ENCODE measurements at regions not wholly inside any gene's neighbourhood (a gene's known extent, or its start where the extent isn't known, plus 50 kb on each side); places are given as distances from the start of the nearest gene placed in this dataset.

DNA sequence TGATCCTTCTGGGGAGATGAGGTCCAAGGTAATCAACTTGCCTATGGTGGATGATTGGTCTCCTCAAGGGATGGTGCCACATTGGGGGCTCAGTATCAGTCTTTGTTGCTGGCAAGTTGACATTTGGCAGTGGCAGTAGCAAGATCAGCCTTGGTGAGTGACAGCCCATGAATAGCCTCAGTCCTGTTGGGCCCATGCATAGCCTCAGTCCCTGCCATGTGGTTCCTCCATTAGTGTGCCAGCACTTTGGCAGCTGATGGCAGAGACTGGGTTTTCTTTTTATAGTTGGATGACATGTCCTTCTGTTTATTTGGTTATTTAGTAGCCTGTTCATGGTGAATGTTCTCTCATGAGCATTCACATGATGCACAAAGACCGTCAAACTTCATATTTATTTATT lies 179.6 kb downstream of the CBLN1 start:
- H3K79me2 ChIP-seq (ENCODE audit: insufficient read depth, low read length) = no peaks in the 10 kb centered on the region
- H3K27me3 ChIP-seq (ENCODE audit: insufficient read depth, low read length) = no peaks in the 10 kb centered on the region

DNA sequence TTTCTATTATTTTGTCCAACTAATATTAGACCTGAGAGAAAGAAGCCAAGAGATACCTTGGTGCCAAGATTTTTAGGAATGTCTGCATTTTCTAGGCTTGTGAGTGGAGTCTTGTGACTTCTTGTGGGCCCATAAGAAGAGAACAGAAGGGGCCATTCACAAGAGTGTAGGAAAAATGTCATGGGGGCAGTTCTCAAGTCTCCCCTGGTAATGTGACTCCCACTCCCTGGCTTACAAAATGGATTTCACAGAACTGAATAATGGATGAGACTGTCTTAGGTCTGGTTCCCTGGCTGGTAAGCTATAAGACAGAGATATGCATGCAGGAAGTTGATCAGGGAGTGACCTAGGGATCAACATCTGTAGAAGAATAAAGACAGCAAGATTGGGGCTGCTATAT lies 181.3 kb downstream of the CBLN1 start:
- no peaks in the 10 kb centered on the region for H3K79me2 ChIP-seq (ENCODE audit: insufficient read depth, low read length)
- no peaks in the 10 kb centered on the region for H3K36me3 ChIP-seq (ENCODE audit: insufficient read depth, low read length)
- no peak overlapping the region for H3K4me3 ChIP-seq (ENCODE audit: insufficient read depth, low read length)
- no peaks in the 10 kb centered on the region for H3K4me1 ChIP-seq (ENCODE audit: insufficient read depth, low read length)
- no peak overlapping the region for H3K27ac ChIP-seq (ENCODE audit: low read depth, low read length)
- no peak overlapping the region for H3K4me2 ChIP-seq (ENCODE audit: insufficient read depth, low read length)
- H4K20me1 ChIP-seq (ENCODE audit: insufficient read depth, low read length) = no peaks in the 10 kb centered on the region
- TF ChIP-seq, protein P1, sequence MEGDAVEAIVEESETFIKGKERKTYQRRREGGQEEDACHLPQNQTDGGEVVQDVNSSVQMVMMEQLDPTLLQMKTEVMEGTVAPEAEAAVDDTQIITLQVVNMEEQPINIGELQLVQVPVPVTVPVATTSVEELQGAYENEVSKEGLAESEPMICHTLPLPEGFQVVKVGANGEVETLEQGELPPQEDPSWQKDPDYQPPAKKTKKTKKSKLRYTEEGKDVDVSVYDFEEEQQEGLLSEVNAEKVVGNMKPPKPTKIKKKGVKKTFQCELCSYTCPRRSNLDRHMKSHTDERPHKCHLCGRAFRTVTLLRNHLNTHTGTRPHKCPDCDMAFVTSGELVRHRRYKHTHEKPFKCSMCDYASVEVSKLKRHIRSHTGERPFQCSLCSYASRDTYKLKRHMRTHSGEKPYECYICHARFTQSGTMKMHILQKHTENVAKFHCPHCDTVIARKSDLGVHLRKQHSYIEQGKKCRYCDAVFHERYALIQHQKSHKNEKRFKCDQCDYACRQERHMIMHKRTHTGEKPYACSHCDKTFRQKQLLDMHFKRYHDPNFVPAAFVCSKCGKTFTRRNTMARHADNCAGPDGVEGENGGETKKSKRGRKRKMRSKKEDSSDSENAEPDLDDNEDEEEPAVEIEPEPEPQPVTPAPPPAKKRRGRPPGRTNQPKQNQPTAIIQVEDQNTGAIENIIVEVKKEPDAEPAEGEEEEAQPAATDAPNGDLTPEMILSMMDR (IDR thresholded peaks at IDR 0.05; ENCODE audit: extremely low read depth, low read depth, low read length) = no peak
- DNase-seq (ENCODE audit: insufficient read length, low spot score, missing footprints) = no peak
- H2AFZ ChIP-seq (ENCODE audit: low read length) = no peak overlapping the region
- H3K27me3 ChIP-seq (ENCODE audit: insufficient read depth, low read length) = no peaks in the 10 kb centered on the region
- no peaks in the 10 kb centered on the region for H3K9me3 ChIP-seq (ENCODE audit: low read depth, low read length)

More for the DNA sequence above, 179.6 kb downstream of the CBLN1 start:
- Histone ChIP-seq H3K4me1 (ENCODE audit: insufficient read depth, low read length) (no peaks in the 10 kb centered on the region), H3K9me3 (ENCODE audit: low read depth, low read length) (no peaks in the 10 kb centered on the region), H3K36me3 (ENCODE audit: insufficient read depth, low read length) (no peaks in the 10 kb centered on the region), H3K4me3 (ENCODE audit: insufficient read depth, low read length) (no peak overlapping the region), H4K20me1 (ENCODE audit: insufficient read depth, low read length) (no peaks in the 10 kb centered on the region), H3K27ac (ENCODE audit: low read depth, low read length) (no peak overlapping the region), H2AFZ (ENCODE audit: low read length) (no peak overlapping the region), H3K4me2 (ENCODE audit: insufficient read depth, low read length) (no peak overlapping the region)
- DNase-seq (ENCODE audit: insufficient read length, low spot score, missing footprints) = no peak
- TF ChIP-seq, protein P1 (IDR thresholded peaks at IDR 0.05; ENCODE audit: extremely low read depth, low read depth, low read length) = no peak

DNA sequence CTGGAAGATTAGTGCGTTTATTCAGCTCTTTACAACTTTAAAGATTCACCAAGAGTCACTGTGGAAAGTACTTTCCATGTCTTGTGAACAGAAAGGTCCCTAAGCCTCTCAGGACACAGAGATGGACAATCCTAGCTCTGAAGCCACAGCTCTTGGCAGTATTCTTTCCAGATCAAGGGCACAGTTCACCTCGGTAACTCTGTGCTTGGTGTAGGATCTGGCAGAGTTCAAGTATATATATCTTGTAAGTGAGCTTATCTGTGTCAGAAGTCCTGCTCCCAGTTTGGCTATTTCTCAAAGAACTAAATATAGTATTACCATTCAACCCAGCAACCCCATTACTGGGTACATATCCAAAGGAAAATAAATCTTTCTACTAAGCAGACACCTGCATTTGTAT lies 183.7 kb downstream of the CBLN1 start:
- no peak overlapping the region for H3K4me2 ChIP-seq (ENCODE audit: insufficient read depth, low read length)
- no peaks in the 10 kb centered on the region for H3K4me1 ChIP-seq (ENCODE audit: insufficient read depth, low read length)
- TF ChIP-seq, protein P1 (IDR thresholded peaks at IDR 0.05; ENCODE audit: extremely low read depth, low read depth, low read length) = no peak
- H3K9me3 ChIP-seq (ENCODE audit: low read depth, low read length) = peaks cover 2% of the 10 kb centered on the region
- no peaks in the 10 kb centered on the region for H3K36me3 ChIP-seq (ENCODE audit: insufficient read depth, low read length)
- no peak for DNase-seq (ENCODE audit: insufficient read length, low spot score, missing footprints)
- no peak overlapping the region for H3K4me3 ChIP-seq (ENCODE audit: insufficient read depth, low read length)
- H2AFZ ChIP-seq (ENCODE audit: low read length) = no peak overlapping the region
- H3K27me3 ChIP-seq (ENCODE audit: insufficient read depth, low read length) = no peaks in the 10 kb centered on the region
- no peak overlapping the region for H3K27ac ChIP-seq (ENCODE audit: low read depth, low read length)
- no peaks in the 10 kb centered on the region for H4K20me1 ChIP-seq (ENCODE audit: insufficient read depth, low read length)
- no peaks in the 10 kb centered on the region for H3K79me2 ChIP-seq (ENCODE audit: insufficient read depth, low read length)

DNA sequence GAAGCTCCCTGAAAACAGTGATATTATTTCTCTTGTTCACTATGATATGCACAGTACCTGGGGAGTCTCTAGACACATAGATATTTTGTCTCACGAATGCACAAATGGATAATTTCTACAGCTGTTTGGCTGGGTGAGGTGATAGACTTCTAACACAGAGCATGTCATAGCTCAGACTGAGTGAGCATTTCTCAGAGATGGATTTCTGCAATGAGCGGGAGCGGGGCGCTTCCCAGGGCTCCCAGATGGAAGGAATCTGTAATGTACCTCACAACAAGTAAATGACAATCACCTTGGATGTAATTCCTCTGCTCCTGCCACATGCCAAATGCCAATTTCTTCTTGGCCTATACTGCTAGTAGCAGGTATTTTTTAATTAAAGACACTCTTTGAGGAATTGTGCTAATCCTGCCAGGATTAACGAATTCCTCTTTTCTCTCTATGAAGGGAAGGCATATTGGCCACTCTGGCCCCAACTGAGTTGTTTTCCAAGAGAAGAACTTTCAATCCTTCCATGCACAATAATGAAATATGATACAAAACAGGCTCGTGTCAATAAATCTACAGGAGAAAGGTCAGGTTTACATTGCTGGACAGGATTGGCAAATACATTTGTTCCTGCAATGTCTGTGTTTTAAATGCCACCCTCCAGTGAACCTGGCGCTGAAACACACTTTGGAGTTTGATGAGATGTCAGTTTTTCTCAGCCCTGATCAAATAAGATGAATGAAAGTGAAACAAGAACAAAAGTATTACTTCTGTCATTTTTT lies 185.3 kb downstream of the CBLN1 start:
- no peaks in the 10 kb centered on the region for H3K27me3 ChIP-seq (ENCODE audit: insufficient read depth, low read length)
- H3K4me1 ChIP-seq (ENCODE audit: insufficient read depth, low read length) = no peaks in the 10 kb centered on the region
- no peak for DNase-seq (ENCODE audit: insufficient read length, low spot score, missing footprints)
- H2AFZ ChIP-seq (ENCODE audit: low read length) = no peak overlapping the region
- H3K4me2 ChIP-seq (ENCODE audit: insufficient read depth, low read length) = no peak overlapping the region
- no peaks in the 10 kb centered on the region for H4K20me1 ChIP-seq (ENCODE audit: insufficient read depth, low read length)
- no peak overlapping the region for H3K27ac ChIP-seq (ENCODE audit: low read depth, low read length)
- no peaks in the 10 kb centered on the region for H3K79me2 ChIP-seq (ENCODE audit: insufficient read depth, low read length)
- H3K4me3 ChIP-seq (ENCODE audit: insufficient read depth, low read length) = no peak overlapping the region
- TF ChIP-seq, protein P1 (IDR thresholded peaks at IDR 0.05; ENCODE audit: extremely low read depth, low read depth, low read length) = no peak
- H3K36me3 ChIP-seq (ENCODE audit: insufficient read depth, low read length) = no peaks in the 10 kb centered on the region
- peaks cover 2% of the 10 kb centered on the region for H3K9me3 ChIP-seq (ENCODE audit: low read depth, low read length)
